Spleen (tissue), 11 donors: ENCODE measurements at regions not wholly inside any gene's neighbourhood (a gene's known extent, or its start where the extent isn't known, plus 50 kb on each side); places are given as distances from the start of the nearest gene placed in this dataset.

ENCODE experiments used
- DNase-seq: peaks from one replicate; pipeline ENCODE4 v3.0.0-alpha.2; 2020
- H3K27ac ChIP-seq, 8 donors: fragments of 200-600 bp; sonication (generic) in 7 of 8; 1 replicate in 4 of 8; 2 replicates in 4 of 8; pipeline versions ENCODE4 v1.5.0 to v1.8.0; 2016 to 2021; ENCODE audit warnings: inconsistent platforms in 4 of 8, mild to moderate bottlenecking in 4 of 8, moderate library complexity in 1 of 8
- H3K27me3 ChIP-seq, 7 donors: fragments of 200-600 bp; sonication (generic) in 6 of 7; replicated peaks in 1 of 7; 1 replicate in 4 of 7; 2 replicates in 3 of 7; pipeline versions ENCODE4 v1.5.0 to v1.8.0; 2016 to 2021; ENCODE audit warnings: inconsistent platforms in 3 of 7, mild to moderate bottlenecking in 1 of 7
- H3K36me3 ChIP-seq, 6 donors: fragments of 200-600 bp; sonication (generic) in 5 of 6; 1 replicate in 4 of 6; 2 replicates in 2 of 6; pipeline versions ENCODE4 v1.5.0 to v1.8.0; 2016 to 2021; ENCODE audit warnings: inconsistent platforms in 2 of 6
- H3K4me1 ChIP-seq, 6 donors: fragments of 200-600 bp; sonication (generic) in 5 of 6; 1 replicate in 3 of 6; 2 replicates in 3 of 6; pipeline versions ENCODE4 v1.5.0 to v1.8.0; 2016 to 2021; ENCODE audit warnings: inconsistent platforms in 3 of 6
- H3K4me3 ChIP-seq, 8 donors: fragments of 200-600 bp; sonication (generic) in 7 of 8; 1 replicate in 4 of 8; 2 replicates in 4 of 8; pipeline versions ENCODE4 v1.5.0 to v1.8.0; 2016 to 2021; ENCODE audit warnings: inconsistent platforms in 4 of 8, mild to moderate bottlenecking in 4 of 8, moderate library complexity in 2 of 8
- H3K9me3 ChIP-seq, 8 donors: fragments of 200-600 bp; sonication (generic) in 7 of 8; 1 replicate in 4 of 8; 2 replicates in 4 of 8; pipeline versions ENCODE4 v1.5.0 to v1.8.0; 2016 to 2021; ENCODE audit warnings: inconsistent platforms in 4 of 8
- POLR2A ChIP-seq, 3 donors: fragments of 450-650 bp; IDR thresholded peaks; one replicate each; pipeline ENCODE4 v1.5.1; 2017; ENCODE audit warnings: antibody characterized with exemption in 3 of 3, mild to moderate bottlenecking in 1 of 3
- POLR2AphosphoS5 ChIP-seq, 3 donors: sonication (generic); formaldehyde crosslinking; IDR thresholded peaks; one replicate each; pipeline ENCODE4 v1.5.1; 2017; ENCODE audit warnings: antibody characterized with exemption in 3 of 3
- WGBS, 5 donors: extraction: QIAGEN DNeasy Blood & Tissue Kit in 3 of 5; methylation state at CpG; one replicate each; pipeline versions ENCODE4 v1.1.5 to v1.1.7; 2013 to 2018; 5-methylcytosine and 5-hydroxymethylcytosine counted together
- intact Hi-C: fragments of 100-400 bp; cut with DNase I; formaldehyde crosslinking; loops from one replicate; pipeline ENCODE4 v1.15.0; 2023; ENCODE audit warnings: low total_unique reads
- TF ChIP-seq, protein P1 (sequence below), 11 experiments: fragments of 200-600 bp in 7 of 11; fragments of 450-650 bp in 4 of 11; sonication (generic) in 4 of 11; IDR thresholded peaks in 8 of 11; conservative IDR thresholded peaks in 3 of 11; 1 replicate in 7 of 11; 2 replicates in 4 of 11; pipeline versions ENCODE4 v1.4.0 to v1.8.0; 2016 to 2021; ENCODE audit warnings: antibody characterized with exemption in 11 of 11, inconsistent platforms in 4 of 11, mild to moderate bottlenecking in 1 of 11
- donor health status: healthy with polysubstance abuse.
- donor health status: DM: no; HTN: no; CAD: no; lungs with moderate emphysema.
- donor health status: DM: no; HTN: no; CAD: no.
- donor health status: Bipolar disorder and iron deficiency.
- donor health status: healthy.
- donor health status: DM: no; HTN: no; CAD: no.
- donor health status: DM: yes; HTN: yes; CAD: no.

GRCh38 chr2:116042530-116042929, 1600.1 kb downstream of the DPP10 start:
- Histone ChIP-seq H3K4me1 (no peaks in the 10 kb centered on the region), H3K27me3 (no peaks in the 10 kb centered on the region), H3K36me3 (no peaks in the 10 kb centered on the region), H3K9me3 (peaks cover 0 to 45% (median 22%) of the 10 kb centered on the region in 8 donors), H3K4me3 (no peak overlapping the region), H3K27ac (no peak overlapping the region)
- intact Hi-C loops, result no loop called here
- TF ChIP-seq, protein P1, sequence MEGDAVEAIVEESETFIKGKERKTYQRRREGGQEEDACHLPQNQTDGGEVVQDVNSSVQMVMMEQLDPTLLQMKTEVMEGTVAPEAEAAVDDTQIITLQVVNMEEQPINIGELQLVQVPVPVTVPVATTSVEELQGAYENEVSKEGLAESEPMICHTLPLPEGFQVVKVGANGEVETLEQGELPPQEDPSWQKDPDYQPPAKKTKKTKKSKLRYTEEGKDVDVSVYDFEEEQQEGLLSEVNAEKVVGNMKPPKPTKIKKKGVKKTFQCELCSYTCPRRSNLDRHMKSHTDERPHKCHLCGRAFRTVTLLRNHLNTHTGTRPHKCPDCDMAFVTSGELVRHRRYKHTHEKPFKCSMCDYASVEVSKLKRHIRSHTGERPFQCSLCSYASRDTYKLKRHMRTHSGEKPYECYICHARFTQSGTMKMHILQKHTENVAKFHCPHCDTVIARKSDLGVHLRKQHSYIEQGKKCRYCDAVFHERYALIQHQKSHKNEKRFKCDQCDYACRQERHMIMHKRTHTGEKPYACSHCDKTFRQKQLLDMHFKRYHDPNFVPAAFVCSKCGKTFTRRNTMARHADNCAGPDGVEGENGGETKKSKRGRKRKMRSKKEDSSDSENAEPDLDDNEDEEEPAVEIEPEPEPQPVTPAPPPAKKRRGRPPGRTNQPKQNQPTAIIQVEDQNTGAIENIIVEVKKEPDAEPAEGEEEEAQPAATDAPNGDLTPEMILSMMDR (IDR thresholded peaks at IDR 0.05 in 8 of 11, conservative IDR thresholded peaks at IDR 0.05 in 3 of 11), result no peak
- TF ChIP-seq POLR2A (IDR thresholded peaks at IDR 0.05), result no peak
- no peak for TF ChIP-seq POLR2AphosphoS5 (IDR thresholded peaks at IDR 0.05)
- no peak for DNase-seq
- WGBS, 5 donors, result 34 to 66% (median 48%) methylated on average over 1 of the region's 1 CpG

- H3K27me3 ChIP-seq, result no peaks in the 10 kb centered on the region
- no peak for DNase-seq
- H3K4me1 ChIP-seq, result no peaks in the 10 kb centered on the region
- TF ChIP-seq POLR2AphosphoS5 (IDR thresholded peaks at IDR 0.05) (no peak), POLR2A (IDR thresholded peaks at IDR 0.05) (no peak)
- TF ChIP-seq, protein P1 (IDR thresholded peaks at IDR 0.05 in 8 of 11, conservative IDR thresholded peaks at IDR 0.05 in 3 of 11), result no peak
- H3K27ac ChIP-seq, result no peak overlapping the region
- WGBS, 5 donors, result 53 to 66% (median 59%) methylated on average over 2 of the region's 2 CpGs
- no peaks in the 10 kb centered on the region for H3K36me3 ChIP-seq
- H3K9me3 ChIP-seq, result peaks cover 0 to 13% (median 10%) of the 10 kb centered on the region in 8 donors
- no peak overlapping the region for H3K4me3 ChIP-seq
- intact Hi-C loops, result no loop called here
Measured at GRCh38 chr2:116057538-116057937, 1615.1 kb downstream of the DPP10 start.

GRCh38 chr2:116061023-116061422, 1618.6 kb downstream of the DPP10 start:
- intact Hi-C loops, result no loop called here
- no peak for DNase-seq
- no peaks in the 10 kb centered on the region for H3K27me3 ChIP-seq
- no peak overlapping the region for H3K27ac ChIP-seq
- no peaks in the 10 kb centered on the region for H3K4me1 ChIP-seq
- 59 to 73% (median 67%) methylated on average over 5 of the region's 5 CpGs for WGBS, 5 donors
- H3K4me3 ChIP-seq, result no peak overlapping the region
- peaks cover 0 to 5% (median 0%) of the 10 kb centered on the region in 8 donors for H3K9me3 ChIP-seq
- TF ChIP-seq, protein P1 (IDR thresholded peaks at IDR 0.05 in 8 of 11, conservative IDR thresholded peaks at IDR 0.05 in 3 of 11), result no peak
- TF ChIP-seq POLR2AphosphoS5 (IDR thresholded peaks at IDR 0.05) (no peak), POLR2A (IDR thresholded peaks at IDR 0.05) (no peak)
- no peaks in the 10 kb centered on the region for H3K36me3 ChIP-seq

DNA sequence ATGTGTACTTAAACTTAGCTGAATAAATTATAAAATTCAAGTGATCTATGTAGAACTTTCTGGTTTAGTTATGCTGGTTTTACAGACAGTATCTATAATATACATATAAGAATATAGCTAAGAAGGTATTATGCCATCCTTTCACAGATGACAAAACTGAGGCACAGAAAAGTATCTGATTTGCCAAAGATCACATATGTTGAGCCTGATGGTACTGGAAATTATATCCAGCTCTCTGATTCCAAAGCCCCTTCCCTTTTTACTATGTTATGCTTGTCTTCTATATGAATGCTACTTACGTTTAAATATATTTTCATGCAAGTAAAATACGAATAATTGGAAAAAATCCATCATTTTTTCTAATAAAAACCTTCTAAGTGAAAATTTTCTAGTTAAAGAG, 1631.3 kb downstream of the DPP10 start:
- Histone ChIP-seq H3K36me3 (no peaks in the 10 kb centered on the region), H3K4me3 (no peak overlapping the region), H3K9me3 (peaks cover 0 to 37% (median 16%) of the 10 kb centered on the region in 8 donors), H3K27ac (no peak overlapping the region), H3K27me3 (no peaks in the 10 kb centered on the region), H3K4me1 (no peaks in the 10 kb centered on the region)
- no peak for DNase-seq
- TF ChIP-seq POLR2AphosphoS5 (IDR thresholded peaks at IDR 0.05) (no peak), POLR2A (IDR thresholded peaks at IDR 0.05) (no peak)
- TF ChIP-seq, protein P1 (IDR thresholded peaks at IDR 0.05 in 8 of 11, conservative IDR thresholded peaks at IDR 0.05 in 3 of 11), result no peak
- intact Hi-C loops, result no loop called here
- WGBS, 5 donors, result 56 to 67% (median 62%) methylated on average over 2 of the region's 2 CpGs
